ENCODE measurements at regions not wholly inside any gene's neighbourhood (a gene's known extent, or its start where the extent isn't known, plus 50 kb on each side); places are given as distances from the start of the nearest gene placed in this dataset.

- in situ Hi-C loops (cut with MboI) = no loop called here
- FAIRE-seq (no peak), DNase-seq (ENCODE audit: extremely low read depth in 1 of 4, low spot score in 3 of 4) (no peak), ATAC-seq (no peak)
- TF ChIP-seq SUPT5H (IDR thresholded peaks at IDR 0.05) (no peak), ZNF408 (CRISPR knock-in tag; IDR thresholded peaks at IDR 0.05; ENCODE audit: low read depth) (no peak), ZC3H11A (IDR thresholded peaks at IDR 0.05; ENCODE audit: low read depth, low read length) (no peak), POU5F1 (IDR thresholded peaks at IDR 0.05; ENCODE audit: borderline replicate concordance, low read depth, low read length, partially characterized antibody) (no peak), HNRNPK (IDR thresholded peaks at IDR 0.05; ENCODE audit: low read depth, low read length, poor library complexity, severe bottlenecking) (no peak), SNIP1 (IDR thresholded peaks at IDR 0.05; ENCODE audit: low read depth) (no peak), ZFP36 (IDR thresholded peaks at IDR 0.05; ENCODE audit: low read depth, low read length, partially characterized antibody) (no peak), HDAC3 (IDR thresholded peaks at IDR 0.05; ENCODE audit: borderline replicate concordance, partially characterized antibody) (no peak), ZNF584 (CRISPR knock-in tag; IDR thresholded peaks at IDR 0.05; ENCODE audit: low read depth) (no peak), ZBTB7A (IDR thresholded peaks at IDR 0.05; ENCODE audit: borderline replicate concordance, control insufficient read depth, low read depth, low read length) (no peak), GTF2F1 (IDR thresholded peaks at IDR 0.05; ENCODE audit: low read depth, low read length) (no peak), ZNF696 (CRISPR knock-in tag; conservative IDR thresholded peaks at IDR 0.05) (no peak), POLR3G (IDR thresholded peaks at IDR 0.05; ENCODE audit: extremely low read depth, insufficient read length, insufficient replicate concordance) (no peak), NFE2L1 (tag; IDR thresholded peaks at IDR 0.05; ENCODE audit: borderline replicate concordance, low read depth) (no peak), E2F1 (CRISPR knock-in tag; IDR thresholded peaks at IDR 0.05) (no peak), TAF7 (tag; IDR thresholded peaks at IDR 0.05) (no peak), IRF2 (CRISPR knock-in tag; IDR thresholded peaks at IDR 0.05) (no peak), FOXM1 (IDR thresholded peaks at IDR 0.05; ENCODE audit: low read depth) (no peak), FOXM1 (CRISPR knock-in tag; IDR thresholded peaks at IDR 0.05; ENCODE audit: low read depth) (no peak), GATAD2B (IDR thresholded peaks at IDR 0.05; ENCODE audit: borderline replicate concordance) (no peak)
- Histone ChIP-seq H3K4me1 (replicated peaks in 1 of 2; ENCODE audit: control insufficient read depth in 2 of 2, insufficient read depth in 2 of 2, low read length in 2 of 2) (no peaks in the 10 kb centered on the region), H3K9ac (ENCODE audit: insufficient read depth in 1 of 2, low read depth in 2 of 2, low read length in 2 of 2) (no peak overlapping the region), H3K27me3 (ENCODE audit: control insufficient read depth in 2 of 2, insufficient read depth in 2 of 2, low read length in 2 of 2) (peaks cover 0 to 2% of the 10 kb centered on the region in 2 experiments; a peak in 1 of 5 replicates), H3K9me1 (ENCODE audit: control insufficient read depth, insufficient read depth, low read length) (no peaks in the 10 kb centered on the region), H3K4me3 (no peak overlapping the region), H3K9me3 (replicated peaks; ENCODE audit: control insufficient read depth, insufficient read depth, low read depth, low read length) (no peaks in the 10 kb centered on the region), H2AFZ (ENCODE audit: low read depth, low read length) (no peak overlapping the region), H3K27ac (ENCODE audit: extremely low read depth, low read depth, low read length) (no peak overlapping the region), H3K79me2 (ENCODE audit: control insufficient read depth, insufficient read depth, low read length) (no peaks in the 10 kb centered on the region), H3K4me2 (ENCODE audit: insufficient read depth, low read length) (no peak overlapping the region), H4K20me1 (replicated peaks; ENCODE audit: control insufficient read depth, insufficient read depth, low read length) (no peaks in the 10 kb centered on the region), H3K36me3 (ENCODE audit: control insufficient read depth, insufficient read depth, low read length) (no peaks in the 10 kb centered on the region)
- intact Hi-C loops (cut with micrococcal nuclease) = no loop called here
- ChIA-PET POLR2A (interaction anchor here (1.1 kb wide), 1 partner anchor 23 kb away, joined by 3 read pairs; no protein-coding TSS in a partner anchor), CTCF (ENCODE audit: low intra/inter-chr PET ratio) (no interaction called here)
- WGBS (ENCODE audit: insufficient coverage, low coverage, missing lambda C conversion rate) = 0% methylated on average over 6 of the region's 6 CpGs
- BruUV-seq (replicated peaks) = no TSS peak
These were observed 164.3 kb upstream of the SVIL start for GRCh38 chr10:29798921-29799690.

Data from K562 (cell line).